ENCODE measurements at regions not wholly inside any gene's neighbourhood (a gene's known extent, or its start where the extent isn't known, plus 50 kb on each side); places are given as distances from the start of the nearest gene placed in this dataset.

GRCh38 chr11:95547976-95548375, 241.6 kb downstream of the FAM76B start:
- TF ChIP-seq ZNF274 (IDR thresholded peaks at IDR 0.05; ENCODE audit: low read depth, low read length): no peak
- no peak overlapping the region for H3K4me3 ChIP-seq (ENCODE audit: low read length)

- no peak overlapping the region for H3K4me3 ChIP-seq (ENCODE audit: low read length)
- TF ChIP-seq ZNF274 (IDR thresholded peaks at IDR 0.05; ENCODE audit: low read depth, low read length): no peak
Measured at GRCh38 chr11:95547186-95547585, 242.4 kb downstream of the FAM76B start.

GRCh38 chr11:95545116-95545875, 244.3 kb downstream of the FAM76B start:
- TF ChIP-seq ZNF274 (IDR thresholded peaks at IDR 0.05; ENCODE audit: low read depth, low read length): no peak
- H3K4me3 ChIP-seq (ENCODE audit: low read length): no peak overlapping the region

- no peak overlapping the region for H3K4me3 ChIP-seq (ENCODE audit: low read length)
- no peak for TF ChIP-seq ZNF274 (IDR thresholded peaks at IDR 0.05; ENCODE audit: low read depth, low read length)
Measured at GRCh38 chr11:95544095-95544856, 245.3 kb downstream of the FAM76B start.

GRCh38 chr11:95542868-95543551, 246.6 kb downstream of the FAM76B start:
- no peak for TF ChIP-seq ZNF274 (IDR thresholded peaks at IDR 0.05; ENCODE audit: low read depth, low read length)
- no peak overlapping the region for H3K4me3 ChIP-seq (ENCODE audit: low read length)

GRCh38 chr11:95541715-95542114, 247.9 kb downstream of the FAM76B start:
- no peak for TF ChIP-seq ZNF274 (IDR thresholded peaks at IDR 0.05; ENCODE audit: low read depth, low read length)
- no peak overlapping the region for H3K4me3 ChIP-seq (ENCODE audit: low read length)

GRCh38 chr11:95536047-95536690, 253.4 kb downstream of the FAM76B start:
- no peak overlapping the region for H3K4me3 ChIP-seq (ENCODE audit: low read length)
- TF ChIP-seq ZNF274 (IDR thresholded peaks at IDR 0.05; ENCODE audit: low read depth, low read length): no peak

- no peak overlapping the region for H3K4me3 ChIP-seq (ENCODE audit: low read length)
- TF ChIP-seq ZNF274 (IDR thresholded peaks at IDR 0.05; ENCODE audit: low read depth, low read length): no peak
Measured at GRCh38 chr11:95534809-95535208, 254.8 kb downstream of the FAM76B start.

- H3K4me3 ChIP-seq (ENCODE audit: low read length): no peak overlapping the region
- no peak for TF ChIP-seq ZNF274 (IDR thresholded peaks at IDR 0.05; ENCODE audit: low read depth, low read length)
Measured at GRCh38 chr11:95534226-95534625, 255.4 kb downstream of the FAM76B start.

- no peak for TF ChIP-seq ZNF274 (IDR thresholded peaks at IDR 0.05; ENCODE audit: low read depth, low read length)
Measured at GRCh38 chr11:95531116-95531515, 258.5 kb downstream of the FAM76B start.

GRCh38 chr11:95524314-95525036, 265.1 kb downstream of the FAM76B start:
- no peak overlapping the region for H3K4me3 ChIP-seq (ENCODE audit: low read length)
- TF ChIP-seq ZNF274 (IDR thresholded peaks at IDR 0.05; ENCODE audit: low read depth, low read length): no peak

More at GRCh38 chr11:95531116-95531515, 258.5 kb downstream of the FAM76B start:
- no peak overlapping the region for H3K4me3 ChIP-seq (ENCODE audit: low read length)

- TF ChIP-seq ZNF274 (IDR thresholded peaks at IDR 0.05; ENCODE audit: low read depth, low read length): no peak
Measured at GRCh38 chr11:95522874-95523273, 266.7 kb downstream of the FAM76B start.

GRCh38 chr11:95521862-95522261, 267.7 kb downstream of the FAM76B start:
- H3K4me3 ChIP-seq (ENCODE audit: low read length): no peak overlapping the region
- no peak for TF ChIP-seq ZNF274 (IDR thresholded peaks at IDR 0.05; ENCODE audit: low read depth, low read length)

More at GRCh38 chr11:95522874-95523273, 266.7 kb downstream of the FAM76B start:
- no peak overlapping the region for H3K4me3 ChIP-seq (ENCODE audit: low read length)
